ENCODE measurements at regions not wholly inside any gene's neighbourhood (a gene's known extent, or its start where the extent isn't known, plus 50 kb on each side); places are given as distances from the start of the nearest gene placed in this dataset.

DNA sequence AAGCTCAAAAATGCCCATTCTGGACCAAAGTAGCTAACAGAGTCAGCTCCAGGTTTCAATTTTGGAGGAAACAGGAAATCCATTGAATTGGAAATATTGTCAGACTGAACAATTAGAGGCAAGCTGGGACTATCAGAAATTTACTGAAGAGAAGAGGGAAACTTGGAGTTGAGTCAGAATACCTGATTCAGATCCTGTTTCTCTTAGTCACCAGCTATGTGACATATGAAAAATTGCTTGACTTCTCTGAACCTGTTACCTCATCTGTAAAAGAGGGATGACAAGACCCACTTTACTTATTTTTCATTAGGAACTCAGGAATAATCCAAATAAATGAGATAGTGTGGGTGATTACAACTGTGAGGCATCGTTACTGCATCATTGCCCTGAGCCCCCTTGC lies 148.9 kb upstream of the CADM1 start (continued):
- no peak for TF ChIP-seq REST (IDR thresholded peaks at IDR 0.05; ENCODE audit: unreplicated experiment)
- no peak for TF ChIP-seq EZH2phosphoT487 (IDR thresholded peaks at IDR 0.05; ENCODE audit: unreplicated experiment)

GRCh38 chr11:115652496-115652895 lies 148.3 kb upstream of the CADM1 start:
- no peaks in the 10 kb centered on the region for H3K36me3 Mint-ChIP-seq (ENCODE audit: low read depth)
- TF ChIP-seq JUNB (IDR thresholded peaks at IDR 0.05; ENCODE audit: unreplicated experiment) = no peak
- no peak for TF ChIP-seq STAT1 (IDR thresholded peaks at IDR 0.05; ENCODE audit: unreplicated experiment)
- TF ChIP-seq, protein P1, sequence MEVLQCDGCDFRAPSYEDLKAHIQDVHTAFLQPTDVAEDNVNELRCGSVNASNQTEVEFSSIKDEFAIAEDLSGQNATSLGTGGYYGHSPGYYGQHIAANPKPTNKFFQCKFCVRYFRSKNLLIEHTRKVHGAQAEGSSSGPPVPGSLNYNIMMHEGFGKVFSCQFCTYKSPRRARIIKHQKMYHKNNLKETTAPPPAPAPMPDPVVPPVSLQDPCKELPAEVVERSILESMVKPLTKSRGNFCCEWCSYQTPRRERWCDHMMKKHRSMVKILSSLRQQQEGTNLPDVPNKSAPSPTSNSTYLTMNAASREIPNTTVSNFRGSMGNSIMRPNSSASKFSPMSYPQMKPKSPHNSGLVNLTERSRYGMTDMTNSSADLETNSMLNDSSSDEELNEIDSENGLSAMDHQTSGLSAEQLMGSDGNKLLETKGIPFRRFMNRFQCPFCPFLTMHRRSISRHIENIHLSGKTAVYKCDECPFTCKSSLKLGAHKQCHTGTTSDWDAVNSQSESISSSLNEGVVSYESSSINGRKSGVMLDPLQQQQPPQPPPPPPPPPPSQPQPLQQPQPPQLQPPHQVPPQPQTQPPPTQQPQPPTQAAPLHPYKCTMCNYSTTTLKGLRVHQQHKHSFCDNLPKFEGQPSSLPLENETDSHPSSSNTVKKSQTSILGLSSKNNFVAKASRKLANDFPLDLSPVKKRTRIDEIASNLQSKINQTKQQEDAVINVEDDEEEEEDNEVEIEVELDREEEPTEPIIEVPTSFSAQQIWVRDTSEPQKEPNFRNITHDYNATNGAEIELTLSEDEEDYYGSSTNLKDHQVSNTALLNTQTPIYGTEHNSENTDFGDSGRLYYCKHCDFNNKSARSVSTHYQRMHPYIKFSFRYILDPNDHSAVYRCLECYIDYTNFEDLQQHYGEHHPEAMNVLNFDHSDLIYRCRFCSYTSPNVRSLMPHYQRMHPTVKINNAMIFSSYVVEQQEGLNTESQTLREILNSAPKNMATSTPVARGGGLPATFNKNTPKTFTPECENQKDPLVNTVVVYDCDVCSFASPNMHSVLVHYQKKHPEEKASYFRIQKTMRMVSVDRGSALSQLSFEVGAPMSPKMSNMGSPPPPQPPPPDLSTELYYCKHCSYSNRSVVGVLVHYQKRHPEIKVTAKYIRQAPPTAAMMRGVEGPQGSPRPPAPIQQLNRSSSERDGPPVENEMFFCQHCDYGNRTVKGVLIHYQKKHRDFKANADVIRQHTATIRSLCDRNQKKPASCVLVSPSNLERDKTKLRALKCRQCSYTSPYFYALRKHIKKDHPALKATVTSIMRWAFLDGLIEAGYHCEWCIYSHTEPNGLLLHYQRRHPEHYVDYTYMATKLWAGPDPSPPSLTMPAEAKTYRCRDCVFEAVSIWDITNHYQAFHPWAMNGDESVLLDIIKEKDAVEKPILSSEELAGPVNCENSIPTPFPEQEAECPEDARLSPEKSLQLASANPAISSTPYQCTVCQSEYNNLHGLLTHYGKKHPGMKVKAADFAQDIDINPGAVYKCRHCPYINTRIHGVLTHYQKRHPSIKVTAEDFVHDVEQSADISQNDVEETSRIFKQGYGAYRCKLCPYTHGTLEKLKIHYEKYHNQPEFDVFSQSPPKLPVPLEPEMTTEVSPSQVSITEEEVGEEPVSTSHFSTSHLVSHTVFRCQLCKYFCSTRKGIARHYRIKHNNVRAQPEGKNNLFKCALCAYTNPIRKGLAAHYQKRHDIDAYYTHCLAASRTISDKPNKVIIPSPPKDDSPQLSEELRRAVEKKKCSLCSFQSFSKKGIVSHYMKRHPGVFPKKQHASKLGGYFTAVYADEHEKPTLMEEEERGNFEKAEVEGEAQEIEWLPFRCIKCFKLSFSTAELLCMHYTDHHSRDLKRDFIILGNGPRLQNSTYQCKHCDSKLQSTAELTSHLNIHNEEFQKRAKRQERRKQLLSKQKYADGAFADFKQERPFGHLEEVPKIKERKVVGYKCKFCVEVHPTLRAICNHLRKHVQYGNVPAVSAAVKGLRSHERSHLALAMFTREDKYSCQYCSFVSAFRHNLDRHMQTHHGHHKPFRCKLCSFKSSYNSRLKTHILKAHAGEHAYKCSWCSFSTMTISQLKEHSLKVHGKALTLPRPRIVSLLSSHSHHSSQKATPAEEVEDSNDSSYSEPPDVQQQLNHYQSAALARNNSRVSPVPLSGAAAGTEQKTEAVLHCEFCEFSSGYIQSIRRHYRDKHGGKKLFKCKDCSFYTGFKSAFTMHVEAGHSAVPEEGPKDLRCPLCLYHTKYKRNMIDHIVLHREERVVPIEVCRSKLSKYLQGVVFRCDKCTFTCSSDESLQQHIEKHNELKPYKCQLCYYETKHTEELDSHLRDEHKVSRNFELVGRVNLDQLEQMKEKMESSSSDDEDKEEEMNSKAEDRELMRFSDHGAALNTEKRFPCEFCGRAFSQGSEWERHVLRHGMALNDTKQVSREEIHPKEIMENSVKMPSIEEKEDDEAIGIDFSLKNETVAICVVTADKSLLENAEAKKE (CRISPR knock-in tag; IDR thresholded peaks at IDR 0.05) = no peak
- no peak for TF ChIP-seq CTCF (conservative IDR thresholded peaks at IDR 0.05; ENCODE audit: low read depth in 2 of 2)
- TF ChIP-seq ZNF114 (CRISPR knock-in tag; IDR thresholded peaks at IDR 0.05) = no peak
- no peak for TF ChIP-seq CREB1 (CRISPR knock-in tag; IDR thresholded peaks at IDR 0.05; ENCODE audit: low read depth)
- ATAC-seq = no peak

More at GRCh38 chr11:115652496-115652895, 148.3 kb upstream of the CADM1 start:
- Histone ChIP-seq H3K27me3 (ENCODE audit: insufficient read depth) (peaks cover 6% of the 10 kb centered on the region), H3K27ac (ENCODE audit: low read depth) (no peak overlapping the region), H3K4me2 (no peak overlapping the region), H3K4me1 (ENCODE audit: insufficient read depth) (no peaks in the 10 kb centered on the region), H4K20me1 (replicated peaks; ENCODE audit: insufficient read depth) (no peaks in the 10 kb centered on the region; the same call in 1 of the 2 replicates), H3F3A (replicated peaks; ENCODE audit: low read depth) (no peaks in the 10 kb centered on the region), H3K9me2 (ENCODE audit: insufficient read depth) (no peaks in the 10 kb centered on the region), H3K36me3 (ENCODE audit: insufficient read depth) (no peaks in the 10 kb centered on the region), H3K4me3 (no peak overlapping the region), H2AFZ (no peak overlapping the region), H3K79me2 (replicated peaks; ENCODE audit: insufficient read depth) (no peaks in the 10 kb centered on the region)
- Mint-ChIP-seq H3K27ac (no peak overlapping the region), H3K4me3 (no peak overlapping the region), H3K27me3 (ENCODE audit: insufficient read depth, low read depth, poor library complexity) (peaks cover 16% of the 10 kb centered on the region), H3K9me3 (no peaks in the 10 kb centered on the region), H3K4me1 (peaks cover 23% of the 10 kb centered on the region)
- no peak for DNase-seq (ENCODE audit: low spot score)
